ENCODE measurements at regions not wholly inside any gene's neighbourhood (a gene's known extent, or its start where the extent isn't known, plus 50 kb on each side); places are given as distances from the start of the nearest gene placed in this dataset.
"Not testable (repeated sequence)": the region's sequence is repeated elsewhere in the genome, so short reads cannot be mapped to it uniquely, and the experiment has no call there.

GRCh38 chr4:128758314-128758922, 51.1 kb upstream of the JADE1 start:
- no peak for DNase-seq (ENCODE audit: extremely low spot score)
- ChIA-PET CTCF (interaction anchor here (1.4 kb wide), 1 partner anchor 10 kb away, joined by 3 read pairs; no protein-coding TSS in a partner anchor), POLR2A (no interaction called here)
- TF ChIP-seq CTCF (IDR thresholded peaks at IDR 0.05; ENCODE audit: control extremely low read depth, extremely low read depth, low read depth, missing control alignments): no peak

- ChIA-PET CTCF (interaction anchor here (1.4 kb wide), 1 partner anchor 11 kb away, joined by 3 read pairs; no protein-coding TSS in a partner anchor), POLR2A (no interaction called here)
- no peak for TF ChIP-seq CTCF (IDR thresholded peaks at IDR 0.05; ENCODE audit: control extremely low read depth, extremely low read depth, low read depth, missing control alignments)
- DNase-seq (ENCODE audit: extremely low spot score): no peak
Observed at GRCh38 chr4:128757712-128758111, 51.8 kb upstream of the JADE1 start.

GRCh38 chr4:128751354-128751753, 58.1 kb upstream of the JADE1 start:
- no peak for DNase-seq (ENCODE audit: extremely low spot score)
- no peak for TF ChIP-seq CTCF (IDR thresholded peaks at IDR 0.05; ENCODE audit: control extremely low read depth, extremely low read depth, low read depth, missing control alignments)
- ChIA-PET POLR2A (no interaction called here), CTCF (interaction anchor here (0.9 kb wide), 1 partner anchor 12 kb away, joined by 3 read pairs; no protein-coding TSS in a partner anchor)

DNA sequence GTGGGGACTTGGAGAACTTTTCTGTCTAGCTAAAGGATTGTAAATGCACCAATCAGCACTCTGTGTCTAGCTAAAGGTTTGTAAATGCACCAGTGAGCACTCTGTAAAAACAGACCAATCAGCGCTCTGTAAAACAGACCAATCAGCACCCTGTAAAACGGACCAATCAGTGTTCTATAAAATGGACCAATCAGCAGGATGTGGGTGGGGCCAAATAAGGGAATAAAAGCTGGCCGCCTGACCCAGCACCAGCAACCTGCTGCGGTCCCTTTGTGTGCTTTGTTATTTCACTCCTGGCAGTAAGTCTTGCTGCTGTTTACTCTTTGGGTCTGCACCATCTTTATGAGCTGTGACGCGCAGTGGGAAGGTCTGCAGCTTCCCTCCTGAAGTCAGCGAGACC, 67.8 kb upstream of the JADE1 start:
- CTCF ChIA-PET; DNase-seq (ENCODE audit: extremely low spot score); POLR2A ChIA-PET: not testable (repeated sequence)

DNA sequence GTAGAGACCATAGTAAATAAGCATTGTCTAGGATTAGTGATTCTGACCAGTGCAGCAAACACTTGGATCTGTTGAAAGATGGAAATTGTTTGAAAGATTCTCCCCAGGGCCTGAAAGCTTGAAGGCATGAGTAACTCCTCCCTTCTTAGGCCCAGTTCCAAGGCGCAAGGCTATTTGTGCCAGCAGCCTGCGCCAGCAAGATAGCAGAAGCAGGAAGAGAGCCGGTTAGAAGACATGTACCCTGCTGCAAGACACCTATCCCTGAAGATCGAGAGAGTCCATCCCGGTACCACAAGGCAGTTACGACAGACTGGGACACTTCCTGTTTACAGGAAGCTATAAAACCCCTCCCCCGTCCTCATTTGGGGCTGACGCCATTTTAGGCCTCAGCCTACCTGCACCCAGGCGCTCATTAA, 72.4 kb upstream of the JADE1 start:
- DNase-seq (ENCODE audit: extremely low spot score): no peak
- no peak for TF ChIP-seq CTCF (IDR thresholded peaks at IDR 0.05; ENCODE audit: control extremely low read depth, extremely low read depth, low read depth, missing control alignments)
- ChIA-PET CTCF (interaction anchor here (0.8 kb wide), 1 partner anchor 18 kb away, joined by 3 read pairs; no protein-coding TSS in a partner anchor), POLR2A (no interaction called here)

DNA sequence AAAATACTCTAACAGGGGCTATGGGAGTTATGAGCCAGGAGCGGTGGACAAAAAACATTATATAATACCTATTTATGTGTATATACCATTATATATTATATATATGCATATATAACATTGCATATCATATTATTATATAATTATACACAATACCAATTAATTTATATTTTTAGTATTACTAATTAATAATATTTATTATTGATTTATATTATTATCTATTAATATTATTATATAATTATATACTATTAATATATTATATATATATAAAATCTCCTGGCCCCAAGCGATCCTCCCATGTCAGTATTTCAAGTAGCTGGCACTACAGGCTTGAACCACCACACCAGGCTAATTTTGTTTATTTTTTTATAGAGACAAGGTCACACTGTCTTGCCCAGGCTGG, 73.8 kb upstream of the JADE1 start:
- no peak for DNase-seq (ENCODE audit: extremely low spot score)
- CTCF ChIA-PET: interaction anchor here (1.1 kb wide), 1 partner anchor 13 kb away, joined by 3 read pairs; no protein-coding TSS in a partner anchor
- POLR2A ChIA-PET: no interaction called here
- TF ChIP-seq CTCF (IDR thresholded peaks at IDR 0.05; ENCODE audit: control extremely low read depth, extremely low read depth, low read depth, missing control alignments): no peak

DNA sequence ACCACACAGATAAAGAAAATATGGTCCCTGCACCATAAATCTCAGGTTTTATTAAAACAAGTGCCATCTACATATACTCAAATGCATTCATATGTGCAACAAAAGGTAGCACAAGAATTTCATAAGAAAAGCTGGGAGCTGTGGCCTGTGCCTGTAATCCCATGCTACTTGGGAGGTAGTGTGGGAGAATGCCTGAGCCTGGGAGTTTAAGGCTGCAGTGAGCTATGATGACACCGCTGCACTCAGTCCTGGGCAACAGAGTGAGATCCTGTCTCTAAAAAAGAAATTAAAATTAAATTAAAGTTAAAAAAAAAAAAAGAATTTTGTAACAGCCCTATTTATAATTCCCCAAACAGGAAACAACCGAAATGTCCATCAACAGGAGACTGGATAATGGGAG, 81.3 kb upstream of the JADE1 start:
- TF ChIP-seq CTCF (IDR thresholded peaks at IDR 0.05; ENCODE audit: control extremely low read depth, extremely low read depth, low read depth, missing control alignments): no peak
- ChIA-PET POLR2A (no interaction called here), CTCF (no interaction called here)
- no peak for DNase-seq (ENCODE audit: extremely low spot score)

All from GM10248 (cell line).